ENCODE measurements at regions not wholly inside any gene's neighbourhood (a gene's known extent, or its start where the extent isn't known, plus 50 kb on each side); places are given as distances from the start of the nearest gene placed in this dataset. TPM values are rescaled to one million over a fixed set of nuclear protein-coding genes. Genes with fewer than 3 reads are reported as not detected.

- no peaks in the 10 kb centered on the region for H3K36me3 ChIP-seq (ENCODE audit: control insufficient read depth in 3 of 3, insufficient read depth in 3 of 3, low read length in 3 of 3)
- no peak overlapping the region for H3K9ac ChIP-seq (ENCODE audit: low read depth in 1 of 3, low read length in 3 of 3)
- no peaks in the 10 kb centered on the region for H3K27me3 ChIP-seq (ENCODE audit: control insufficient read depth in 3 of 3, insufficient read depth in 3 of 3, low read length in 3 of 3)
- H3K9me3 ChIP-seq (ENCODE audit: control insufficient read depth in 3 of 3, low read length in 3 of 3): no peaks in the 10 kb centered on the region
- no peak overlapping the region for H3K4me3 ChIP-seq (ENCODE audit: low read length in 3 of 3)
- H3K27ac ChIP-seq (ENCODE audit: low read depth, low read length): no peak overlapping the region
- H3K4me1 ChIP-seq (ENCODE audit: control insufficient read depth in 3 of 3, insufficient read depth in 3 of 3, low read length in 3 of 3): no peaks in the 10 kb centered on the region
These were observed 50.0 kb upstream of the ITGA4 start for GRCh38 chr2:181407171-181407570.

Small RNAs in the stretch of these regions (small RNA-seq; reads per million reads assigned to genes)
- gene MIR4437: not detected
